A204.1 (cell line): ENCODE measurements at regions not wholly inside any gene's neighbourhood (a gene's known extent, or its start where the extent isn't known, plus 50 kb on each side); places are given as distances from the start of the nearest gene placed in this dataset.

Source experiments
- FAIRE-seq: peaks from 2 replicates; lab custom pipeline; 2012; peaks lifted over from hg19 to GRCh38; lab: Jason Lieb, UNC

- FAIRE-seq: no peak
Observed at GRCh38 chr13:22240716-22241115, 569.8 kb downstream of the FGF9 start.

- FAIRE-seq: no peak
Observed at GRCh38 chr13:22243469-22244163, 572.7 kb downstream of the FGF9 start.

- FAIRE-seq: no peak
Observed at GRCh38 chr13:22252281-22252830, 581.5 kb downstream of the FGF9 start.

GRCh38 chr13:22253107-22253506 lies 582.2 kb downstream of the FGF9 start:
- no peak for FAIRE-seq

- no peak for FAIRE-seq
Observed at GRCh38 chr13:22256111-22256639, 585.3 kb downstream of the FGF9 start.

- FAIRE-seq: no peak
Observed at GRCh38 chr13:22262001-22262885, 591.4 kb downstream of the FGF9 start.

- no peak for FAIRE-seq
Observed at GRCh38 chr13:22263185-22263584, 592.3 kb downstream of the FGF9 start.

- no peak for FAIRE-seq
Observed at GRCh38 chr13:22265563-22265962, 594.7 kb downstream of the FGF9 start.

GRCh38 chr13:22270881-22271280 lies 600.0 kb downstream of the FGF9 start:
- FAIRE-seq: no peak

- no peak for FAIRE-seq
Observed at GRCh38 chr13:22271903-22272302, 601.0 kb downstream of the FGF9 start.

- no peak for FAIRE-seq
Observed at GRCh38 chr13:22275393-22275792, 604.5 kb downstream of the FGF9 start.

- no peak for FAIRE-seq
Observed at GRCh38 chr13:22276616-22277015, 605.7 kb downstream of the FGF9 start.

- FAIRE-seq: no peak
Observed at GRCh38 chr13:22278336-22278929, 607.6 kb downstream of the FGF9 start.

- no peak for FAIRE-seq
Observed at GRCh38 chr13:22285867-22286266, 615.0 kb downstream of the FGF9 start.

- no peak for FAIRE-seq
Observed at GRCh38 chr13:22286338-22286737, 615.5 kb downstream of the FGF9 start.

- no peak for FAIRE-seq
Observed at GRCh38 chr13:22287343-22287920, 616.6 kb downstream of the FGF9 start.

GRCh38 chr13:22288496-22288895 lies 617.6 kb downstream of the FGF9 start:
- FAIRE-seq: no peak

- FAIRE-seq: no peak
Observed at GRCh38 chr13:22289711-22290110, 618.8 kb downstream of the FGF9 start.

- FAIRE-seq: no peak
Observed at GRCh38 chr13:22298530-22298929, 627.7 kb downstream of the FGF9 start.

- FAIRE-seq: no peak
Observed at GRCh38 chr13:22311734-22312404, 641.0 kb downstream of the FGF9 start.

GRCh38 chr13:22312405-22312803 lies 641.5 kb downstream of the FGF9 start:
- FAIRE-seq: no peak
